Vagina (tissue), 2 donors: ENCODE measurements at regions not wholly inside any gene's neighbourhood (a gene's known extent, or its start where the extent isn't known, plus 50 kb on each side); places are given as distances from the start of the nearest gene placed in this dataset.

Source experiments
- CTCF ChIP-seq, 3 experiments: fragments of 450-650 bp in 2 of 3; fragments of 200-600 bp in 1 of 3; sonication (generic) in 1 of 3; IDR thresholded peaks; one replicate each; pipeline ENCODE4 v1.5.1; 2017 to 2019; ENCODE audit warnings: antibody characterized with exemption in 3 of 3, mild to moderate bottlenecking in 2 of 3, moderate library complexity in 2 of 3
- POLR2A ChIP-seq, 2 donors: fragments of 450-650 bp; IDR thresholded peaks; one replicate each; pipeline ENCODE4 v1.6.1; 2017; ENCODE audit warnings: antibody characterized with exemption in 2 of 2, mild to moderate bottlenecking in 2 of 2, moderate library complexity in 2 of 2

DNA sequence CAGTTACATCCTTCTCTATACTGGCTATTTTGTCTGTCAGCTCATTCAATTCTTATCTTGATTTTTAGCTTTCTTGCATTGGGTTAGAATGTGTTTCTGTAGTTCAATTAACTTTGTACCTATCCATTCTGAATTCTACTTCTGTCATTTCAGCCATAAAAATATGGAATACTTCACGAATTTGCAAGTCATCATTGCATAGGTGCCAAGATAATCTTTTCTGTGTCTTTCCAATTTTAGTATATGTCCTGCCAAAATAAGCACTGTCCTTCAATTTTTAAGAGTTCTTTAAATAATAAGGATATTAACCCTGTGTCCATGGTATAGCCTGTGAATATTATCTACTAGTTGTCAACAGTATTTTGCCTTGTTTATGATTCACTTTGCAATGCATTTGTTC lies 665.7 kb upstream of the MDGA2 start:
- TF ChIP-seq CTCF (IDR thresholded peaks at IDR 0.05): no peak
- no peak for TF ChIP-seq POLR2A (IDR thresholded peaks at IDR 0.05)
